ENCODE measurements at regions not wholly inside any gene's neighbourhood (a gene's known extent, or its start where the extent isn't known, plus 50 kb on each side); places are given as distances from the start of the nearest gene placed in this dataset.

DNA sequence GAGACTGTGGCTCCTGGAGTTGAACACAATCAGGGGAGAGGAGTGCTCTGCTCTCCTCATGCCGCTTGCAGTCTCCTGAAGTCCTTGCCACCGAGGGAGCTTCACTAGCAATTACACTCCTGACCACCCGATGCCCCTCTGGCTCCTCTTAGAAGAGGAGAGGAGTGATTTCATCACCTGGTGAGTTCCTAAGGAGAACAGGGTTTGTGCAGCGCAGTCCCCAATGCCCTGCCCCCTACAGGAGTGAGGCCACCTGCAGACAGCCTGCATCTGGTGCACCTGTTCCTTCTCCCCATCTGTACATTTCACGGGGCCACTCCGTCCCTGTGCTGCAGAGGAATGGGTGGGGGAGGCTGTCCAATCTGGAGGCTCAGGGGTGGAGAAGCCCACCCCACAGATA is 267.2 kb downstream of the HRH4 start:
- Mint-ChIP-seq H3K9me3 (ENCODE audit: low read depth) (no peaks in the 10 kb centered on the region), H3K4me3 (ENCODE audit: unreplicated experiment) (no peak overlapping the region), H3K27ac (ENCODE audit: unreplicated experiment) (no peak overlapping the region), H3K36me3 (ENCODE audit: low read depth) (no peaks in the 10 kb centered on the region), H3K27me3 (ENCODE audit: low read depth) (peaks cover 30% of the 10 kb centered on the region), H3K4me1 (ENCODE audit: low read depth) (peaks cover 8% of the 10 kb centered on the region)
- DNase-seq (ENCODE audit: low spot score) = no peak
- no peak for TF ChIP-seq CTCF (IDR thresholded peaks at IDR 0.05)

DNA sequence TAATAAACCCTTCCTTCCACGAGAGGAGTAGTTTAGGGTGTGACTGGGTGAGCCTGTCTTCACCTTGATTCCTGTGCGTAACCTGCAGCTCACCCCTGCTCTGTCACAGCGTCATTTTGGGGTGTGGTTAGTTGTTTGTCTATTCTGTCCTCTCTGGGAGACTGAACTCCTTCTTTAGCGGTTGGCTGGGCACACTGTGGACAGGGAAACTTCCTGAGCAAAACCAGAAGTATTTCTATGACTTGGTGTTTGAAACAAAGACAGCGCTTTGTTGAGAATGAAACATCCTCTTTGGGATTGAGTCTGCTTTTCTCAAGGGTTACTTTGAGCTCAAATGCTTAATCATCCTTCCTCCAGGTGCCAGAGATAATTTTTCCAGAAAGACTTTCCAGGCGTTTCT is 270.7 kb downstream of the HRH4 start:
- Mint-ChIP-seq H3K4me1 (ENCODE audit: low read depth) (peaks cover 7% of the 10 kb centered on the region), H3K9me3 (ENCODE audit: low read depth) (no peaks in the 10 kb centered on the region), H3K27ac (ENCODE audit: unreplicated experiment) (no peak overlapping the region), H3K27me3 (ENCODE audit: low read depth) (peaks cover 26% of the 10 kb centered on the region), H3K36me3 (ENCODE audit: low read depth) (no peaks in the 10 kb centered on the region), H3K4me3 (ENCODE audit: unreplicated experiment) (no peak overlapping the region)
- DNase-seq (ENCODE audit: low spot score) = no peak
- TF ChIP-seq CTCF (IDR thresholded peaks at IDR 0.05) = no peak

GRCh38 chr18:24731981-24732380 is 271.5 kb downstream of the HRH4 start:
- H3K27ac Mint-ChIP-seq (ENCODE audit: unreplicated experiment) = no peak overlapping the region
- H3K4me3 Mint-ChIP-seq (ENCODE audit: unreplicated experiment) = no peak overlapping the region
- no peak for TF ChIP-seq CTCF (IDR thresholded peaks at IDR 0.05)
- no peaks in the 10 kb centered on the region for H3K9me3 Mint-ChIP-seq (ENCODE audit: low read depth)
- H3K4me1 Mint-ChIP-seq (ENCODE audit: low read depth) = no peaks in the 10 kb centered on the region
- DNase-seq (ENCODE audit: low spot score) = no peak
- no peaks in the 10 kb centered on the region for H3K36me3 Mint-ChIP-seq (ENCODE audit: low read depth)
- peaks cover 26% of the 10 kb centered on the region for H3K27me3 Mint-ChIP-seq (ENCODE audit: low read depth)

DNA sequence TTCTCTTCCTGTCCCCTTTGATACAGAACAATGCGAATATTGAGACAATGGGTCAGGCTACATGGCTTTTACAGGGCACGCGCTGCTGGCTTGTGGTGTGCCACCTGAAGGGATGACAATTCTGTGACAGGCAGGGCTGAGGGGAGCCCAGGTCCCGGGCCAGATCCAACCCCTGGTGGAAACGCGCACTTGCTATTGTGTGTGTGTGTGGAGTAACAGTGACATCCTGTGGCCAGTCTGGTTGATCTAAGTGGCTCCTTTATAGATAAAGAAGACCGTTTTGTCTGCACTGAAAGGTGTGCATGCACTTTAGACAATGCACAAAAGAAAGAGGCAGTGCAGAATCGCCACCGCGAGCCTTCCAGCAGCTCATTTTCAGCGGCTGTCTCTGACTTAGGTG is 273.6 kb downstream of the HRH4 start:
- H3K4me3 Mint-ChIP-seq (ENCODE audit: unreplicated experiment) = no peak overlapping the region
- no peaks in the 10 kb centered on the region for H3K4me1 Mint-ChIP-seq (ENCODE audit: low read depth)
- TF ChIP-seq CTCF (IDR thresholded peaks at IDR 0.05) = peak; percentile 75
- H3K27me3 Mint-ChIP-seq (ENCODE audit: low read depth) = peaks cover 14% of the 10 kb centered on the region
- H3K36me3 Mint-ChIP-seq (ENCODE audit: low read depth) = no peaks in the 10 kb centered on the region
- H3K9me3 Mint-ChIP-seq (ENCODE audit: low read depth) = no peaks in the 10 kb centered on the region
- H3K27ac Mint-ChIP-seq (ENCODE audit: unreplicated experiment) = no peak overlapping the region
- DNase-seq (ENCODE audit: low spot score) = no peak

- H3K9me3 Mint-ChIP-seq (ENCODE audit: low read depth) = no peaks in the 10 kb centered on the region
- H3K27me3 Mint-ChIP-seq (ENCODE audit: low read depth) = peaks cover 5% of the 10 kb centered on the region
- H3K27ac Mint-ChIP-seq (ENCODE audit: unreplicated experiment) = no peak overlapping the region
- DNase-seq (ENCODE audit: low spot score) = no peak
- no peaks in the 10 kb centered on the region for H3K36me3 Mint-ChIP-seq (ENCODE audit: low read depth)
- no peak overlapping the region for H3K4me3 Mint-ChIP-seq (ENCODE audit: unreplicated experiment)
- TF ChIP-seq CTCF (IDR thresholded peaks at IDR 0.05) = no peak
- no peaks in the 10 kb centered on the region for H3K4me1 Mint-ChIP-seq (ENCODE audit: low read depth)
Measured at GRCh38 chr18:24735624-24736231, 275.3 kb downstream of the HRH4 start.

Measured in chondrocyte (in vitro differentiated cells).